ENCODE measurements at regions not wholly inside any gene's neighbourhood (a gene's known extent, or its start where the extent isn't known, plus 50 kb on each side); places are given as distances from the start of the nearest gene placed in this dataset.

GRCh38 chr6:121848523-121849255 lies 413.2 kb downstream of the GJA1 start:
- Histone ChIP-seq H3K4me3 (ENCODE audit: low read depth, low read length) (no peak overlapping the region), H3K27me3 (ENCODE audit: control insufficient read depth, insufficient read depth, low read length) (no peaks in the 10 kb centered on the region), H3K27ac (ENCODE audit: low read depth, low read length) (no peak overlapping the region), H3K9me3 (ENCODE audit: control insufficient read depth, insufficient read depth, low read length) (no peaks in the 10 kb centered on the region)
- no peak for DNase-seq (ENCODE audit: low read depth, low spot score)
- ChIA-PET CTCF (interaction anchor here (0.6 to 5.9 kb wide), 43 partner anchors 9 to 792 kb away, joined by 3 to 101 read pairs (median 4); partner anchors contain the start of gene GJA1), POLR2A (no interaction called here)
- TF ChIP-seq, protein P1, sequence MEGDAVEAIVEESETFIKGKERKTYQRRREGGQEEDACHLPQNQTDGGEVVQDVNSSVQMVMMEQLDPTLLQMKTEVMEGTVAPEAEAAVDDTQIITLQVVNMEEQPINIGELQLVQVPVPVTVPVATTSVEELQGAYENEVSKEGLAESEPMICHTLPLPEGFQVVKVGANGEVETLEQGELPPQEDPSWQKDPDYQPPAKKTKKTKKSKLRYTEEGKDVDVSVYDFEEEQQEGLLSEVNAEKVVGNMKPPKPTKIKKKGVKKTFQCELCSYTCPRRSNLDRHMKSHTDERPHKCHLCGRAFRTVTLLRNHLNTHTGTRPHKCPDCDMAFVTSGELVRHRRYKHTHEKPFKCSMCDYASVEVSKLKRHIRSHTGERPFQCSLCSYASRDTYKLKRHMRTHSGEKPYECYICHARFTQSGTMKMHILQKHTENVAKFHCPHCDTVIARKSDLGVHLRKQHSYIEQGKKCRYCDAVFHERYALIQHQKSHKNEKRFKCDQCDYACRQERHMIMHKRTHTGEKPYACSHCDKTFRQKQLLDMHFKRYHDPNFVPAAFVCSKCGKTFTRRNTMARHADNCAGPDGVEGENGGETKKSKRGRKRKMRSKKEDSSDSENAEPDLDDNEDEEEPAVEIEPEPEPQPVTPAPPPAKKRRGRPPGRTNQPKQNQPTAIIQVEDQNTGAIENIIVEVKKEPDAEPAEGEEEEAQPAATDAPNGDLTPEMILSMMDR (IDR thresholded peaks at IDR 0.05; ENCODE audit: low read depth, low read length): no peak

- Histone ChIP-seq H3K27me3 (ENCODE audit: control insufficient read depth, insufficient read depth, low read length) (no peaks in the 10 kb centered on the region), H3K4me3 (ENCODE audit: low read depth, low read length) (no peak overlapping the region), H3K27ac (ENCODE audit: low read depth, low read length) (no peak overlapping the region), H3K9me3 (ENCODE audit: control insufficient read depth, insufficient read depth, low read length) (no peaks in the 10 kb centered on the region)
- TF ChIP-seq, protein P1 (IDR thresholded peaks at IDR 0.05; ENCODE audit: low read depth, low read length): peak; percentile 88
- ChIA-PET CTCF (interaction anchor here (0.6 to 5.9 kb wide), 47 partner anchors 9 to 792 kb away, joined by 3 to 101 read pairs (median 4); partner anchors contain the start of gene GJA1), POLR2A (interaction anchor here (0.6 kb wide), 1 partner anchor 413 kb away, joined by 4 read pairs; no protein-coding TSS in a partner anchor)
- peak; percentile 44 for DNase-seq (ENCODE audit: low read depth, low spot score)
Observed at GRCh38 chr6:121849477-121849876, 414.0 kb downstream of the GJA1 start.

DNA sequence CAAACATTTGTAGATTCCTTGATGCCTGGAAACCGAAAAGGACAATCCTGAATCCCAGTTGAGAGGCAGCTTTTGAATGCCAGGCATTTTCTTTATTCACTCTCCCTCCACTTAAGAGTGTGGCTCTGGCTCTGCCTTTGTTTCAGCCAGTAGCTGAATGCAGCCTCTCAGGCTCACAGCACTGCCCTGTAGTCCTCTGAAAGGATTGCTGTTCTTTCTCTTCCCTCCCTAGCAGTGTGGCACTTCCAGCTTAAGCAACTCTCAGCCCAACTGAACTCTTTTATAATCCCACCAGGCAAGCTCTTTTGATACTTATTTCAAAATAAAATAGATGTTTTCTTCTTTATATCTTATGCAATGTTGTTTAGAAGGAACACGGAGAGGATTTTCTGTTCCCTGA lies 415.6 kb downstream of the GJA1 start:
- POLR2A ChIA-PET: no interaction called here
- no peak for DNase-seq (ENCODE audit: low read depth, low spot score)
- CTCF ChIA-PET: interaction anchor here (0.6 to 5.9 kb wide), 16 partner anchors 11 to 420 kb away, joined by 3 to 101 read pairs (median 8); partner anchors contain the start of gene GJA1
- Histone ChIP-seq H3K4me3 (ENCODE audit: low read depth, low read length) (no peak overlapping the region), H3K27me3 (ENCODE audit: control insufficient read depth, insufficient read depth, low read length) (no peaks in the 10 kb centered on the region), H3K9me3 (ENCODE audit: control insufficient read depth, insufficient read depth, low read length) (no peaks in the 10 kb centered on the region), H3K27ac (ENCODE audit: low read depth, low read length) (no peak overlapping the region)
- TF ChIP-seq, protein P1 (IDR thresholded peaks at IDR 0.05; ENCODE audit: low read depth, low read length): no peak

DNA sequence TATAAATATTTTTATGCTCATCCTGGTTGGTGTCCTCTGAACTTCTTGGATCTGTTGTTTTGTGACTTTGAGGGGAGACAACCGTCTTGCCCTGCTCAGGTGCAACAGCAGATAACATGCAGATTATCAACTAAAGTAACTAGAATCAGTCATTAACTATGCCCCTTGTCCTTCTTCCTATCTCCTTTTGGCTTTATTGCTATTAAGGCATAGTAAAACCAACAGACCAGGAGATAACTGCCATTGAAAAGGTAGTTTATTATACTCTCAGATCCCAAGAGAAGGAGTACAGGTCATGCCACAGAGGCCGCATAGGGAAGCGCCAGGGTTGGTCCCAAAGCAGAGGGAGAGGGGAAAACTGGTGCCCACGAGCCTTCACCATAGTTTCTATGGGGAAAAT lies 418.2 kb downstream of the GJA1 start:
- ChIA-PET POLR2A (no interaction called here), CTCF (interaction anchor here (1.4 kb wide), 1 partner anchor 331 kb away, joined by 5 read pairs; no protein-coding TSS in a partner anchor)
- Histone ChIP-seq H3K27ac (ENCODE audit: low read depth, low read length) (no peak overlapping the region), H3K9me3 (ENCODE audit: control insufficient read depth, insufficient read depth, low read length) (no peaks in the 10 kb centered on the region), H3K27me3 (ENCODE audit: control insufficient read depth, insufficient read depth, low read length) (no peaks in the 10 kb centered on the region), H3K4me3 (ENCODE audit: low read depth, low read length) (no peak overlapping the region)
- TF ChIP-seq, protein P1 (IDR thresholded peaks at IDR 0.05; ENCODE audit: low read depth, low read length): no peak
- no peak for DNase-seq (ENCODE audit: low read depth, low spot score)

DNA sequence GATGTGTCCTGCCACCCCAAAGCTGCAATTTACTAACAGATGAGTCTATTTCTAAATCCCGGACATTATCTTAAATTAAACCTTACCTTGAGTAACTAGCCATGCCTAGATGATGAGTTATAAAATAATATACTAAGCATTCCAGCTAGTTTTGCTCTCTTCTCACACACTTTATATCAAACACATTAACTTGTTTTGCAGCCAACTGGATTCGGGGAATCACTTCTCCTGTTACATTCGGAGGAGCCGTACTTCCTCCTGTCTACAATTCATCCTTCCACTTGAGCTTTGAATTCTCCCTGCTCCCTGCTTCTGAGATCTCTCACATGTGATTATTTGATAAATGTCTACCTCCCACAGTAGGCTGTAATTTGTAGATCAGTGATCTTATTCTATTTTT lies 420.1 kb downstream of the GJA1 start:
- POLR2A ChIA-PET: interaction anchor here (0.6 kb wide), 1 partner anchor 45 kb away, joined by 4 read pairs; no protein-coding TSS in a partner anchor
- no peak for DNase-seq (ENCODE audit: low read depth, low spot score)
- Histone ChIP-seq H3K27ac (ENCODE audit: low read depth, low read length) (no peak overlapping the region), H3K4me3 (ENCODE audit: low read depth, low read length) (no peak overlapping the region), H3K27me3 (ENCODE audit: control insufficient read depth, insufficient read depth, low read length) (no peaks in the 10 kb centered on the region), H3K9me3 (ENCODE audit: control insufficient read depth, insufficient read depth, low read length) (no peaks in the 10 kb centered on the region)
- TF ChIP-seq, protein P1 (IDR thresholded peaks at IDR 0.05; ENCODE audit: low read depth, low read length): no peak
- CTCF ChIA-PET: interaction anchor here (0.8 kb wide), 1 partner anchor 177 kb away, joined by 4 read pairs; no protein-coding TSS in a partner anchor

Data from AG04450 (cell line).